ENCODE measurements at regions not wholly inside any gene's neighbourhood (a gene's known extent, or its start where the extent isn't known, plus 50 kb on each side); places are given as distances from the start of the nearest gene placed in this dataset.

- no peak for TF ChIP-seq CTCF (IDR thresholded peaks at IDR 0.05)
- no peak for TF ChIP-seq POLR2A (IDR thresholded peaks at IDR 0.05)
Observed at GRCh38 chr1:221620437-221621384, 121.2 kb downstream of the DUSP10 start.

Measured in Peyer's patch (tissue), 4 donors.